ENCODE measurements at regions not wholly inside any gene's neighbourhood (a gene's known extent, or its start where the extent isn't known, plus 50 kb on each side); places are given as distances from the start of the nearest gene placed in this dataset.

DNA sequence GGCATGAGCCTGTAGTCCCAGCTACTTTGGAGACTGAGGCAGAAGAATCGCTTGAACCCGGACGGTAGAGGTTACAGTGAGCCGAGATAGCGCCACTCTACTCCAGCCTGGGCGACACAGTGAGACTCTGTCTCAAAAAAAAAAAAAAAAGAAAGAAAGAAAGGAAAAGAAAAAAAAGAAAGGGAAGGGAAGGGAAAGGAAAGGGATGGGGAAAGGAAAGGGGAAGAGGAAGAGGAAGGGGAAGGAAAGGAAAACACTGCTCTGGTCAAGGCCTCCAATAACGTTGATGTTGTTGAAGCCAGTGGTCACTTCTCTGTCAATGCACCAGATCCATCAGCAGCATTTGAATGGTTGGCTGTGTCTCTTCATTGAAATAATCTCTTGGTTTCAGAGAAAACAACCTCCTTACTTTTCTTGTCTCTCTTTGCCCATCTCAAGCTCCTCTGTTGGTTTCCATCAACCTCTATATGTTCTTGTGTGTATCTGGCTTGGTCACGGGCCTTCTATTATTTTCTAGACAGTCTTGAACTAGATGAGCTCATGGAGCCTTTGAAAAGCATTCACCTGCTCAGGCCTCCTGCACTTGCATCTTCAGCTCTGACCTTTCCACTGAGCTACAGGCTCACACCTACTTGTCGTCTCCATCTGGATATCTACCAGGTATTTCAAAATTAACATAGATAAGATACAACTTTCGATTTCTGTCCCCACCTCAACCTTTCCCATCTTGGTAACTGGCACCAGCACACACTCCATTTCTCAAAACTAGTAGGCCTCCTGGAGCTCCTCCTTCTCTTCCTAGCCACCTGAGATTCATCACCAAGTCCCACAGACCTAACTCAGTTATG, 69.4 kb upstream of the LAPTM4A start:
- TF ChIP-seq, protein P1, sequence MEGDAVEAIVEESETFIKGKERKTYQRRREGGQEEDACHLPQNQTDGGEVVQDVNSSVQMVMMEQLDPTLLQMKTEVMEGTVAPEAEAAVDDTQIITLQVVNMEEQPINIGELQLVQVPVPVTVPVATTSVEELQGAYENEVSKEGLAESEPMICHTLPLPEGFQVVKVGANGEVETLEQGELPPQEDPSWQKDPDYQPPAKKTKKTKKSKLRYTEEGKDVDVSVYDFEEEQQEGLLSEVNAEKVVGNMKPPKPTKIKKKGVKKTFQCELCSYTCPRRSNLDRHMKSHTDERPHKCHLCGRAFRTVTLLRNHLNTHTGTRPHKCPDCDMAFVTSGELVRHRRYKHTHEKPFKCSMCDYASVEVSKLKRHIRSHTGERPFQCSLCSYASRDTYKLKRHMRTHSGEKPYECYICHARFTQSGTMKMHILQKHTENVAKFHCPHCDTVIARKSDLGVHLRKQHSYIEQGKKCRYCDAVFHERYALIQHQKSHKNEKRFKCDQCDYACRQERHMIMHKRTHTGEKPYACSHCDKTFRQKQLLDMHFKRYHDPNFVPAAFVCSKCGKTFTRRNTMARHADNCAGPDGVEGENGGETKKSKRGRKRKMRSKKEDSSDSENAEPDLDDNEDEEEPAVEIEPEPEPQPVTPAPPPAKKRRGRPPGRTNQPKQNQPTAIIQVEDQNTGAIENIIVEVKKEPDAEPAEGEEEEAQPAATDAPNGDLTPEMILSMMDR (IDR thresholded peaks at IDR 0.05): no peak
- no peak for TF ChIP-seq POLR2A (IDR thresholded peaks at IDR 0.05)
